ENCODE measurements at regions not wholly inside any gene's neighbourhood (a gene's known extent, or its start where the extent isn't known, plus 50 kb on each side); places are given as distances from the start of the nearest gene placed in this dataset.

DNA sequence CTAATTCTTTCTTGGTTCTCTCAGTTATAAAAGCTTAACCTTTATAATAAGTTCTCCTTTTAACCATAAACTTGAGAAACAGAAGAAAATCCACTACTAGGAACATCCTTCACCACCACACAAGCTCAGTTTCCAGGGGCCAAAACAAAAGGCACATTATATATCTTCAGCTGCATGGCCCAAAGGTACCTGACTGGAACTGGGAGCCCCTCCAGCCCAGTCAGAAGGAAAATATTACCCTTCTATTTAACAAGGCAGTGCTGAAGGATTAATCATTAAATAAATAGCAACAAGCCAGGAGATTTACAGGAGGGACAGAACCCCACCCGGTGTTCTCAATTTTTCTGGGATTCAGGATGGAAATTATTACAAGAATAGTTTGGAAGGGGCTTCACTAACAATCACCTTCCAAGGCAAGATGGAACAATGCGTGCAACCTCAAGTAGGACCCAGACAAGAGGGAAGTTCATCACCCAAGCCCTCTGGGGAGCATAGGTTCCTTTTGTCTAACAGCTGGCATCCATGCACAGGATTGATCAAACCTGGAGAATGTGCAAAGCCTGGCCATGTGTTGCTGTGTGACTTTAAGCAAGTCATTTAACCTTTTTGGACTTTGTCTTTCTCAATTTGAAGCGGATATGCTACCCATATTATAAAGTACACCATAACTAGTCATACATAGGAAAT is 159.6 kb upstream of the SETBP1 start:
- Histone ChIP-seq H3K4me3 (no peak overlapping the region), H3K9me3 (no peaks in the 10 kb centered on the region), H3K4me1 (no peaks in the 10 kb centered on the region), H3K27ac (no peak overlapping the region), H3K27me3 (no peaks in the 10 kb centered on the region), H3K36me3 (ENCODE audit: low read depth, missing control alignments) (no peaks in the 10 kb centered on the region)
- WGBS, 2 donors, result 76 to 91% methylated on average over 3 of the region's 3 CpGs
- intact Hi-C loops (cut with DNase I; ENCODE audit: low total_unique reads), result no loop called here
- DNase-seq, result no peak
- TF ChIP-seq POLR2A (IDR thresholded peaks at IDR 0.05), result no peak
- TF ChIP-seq, protein P1, sequence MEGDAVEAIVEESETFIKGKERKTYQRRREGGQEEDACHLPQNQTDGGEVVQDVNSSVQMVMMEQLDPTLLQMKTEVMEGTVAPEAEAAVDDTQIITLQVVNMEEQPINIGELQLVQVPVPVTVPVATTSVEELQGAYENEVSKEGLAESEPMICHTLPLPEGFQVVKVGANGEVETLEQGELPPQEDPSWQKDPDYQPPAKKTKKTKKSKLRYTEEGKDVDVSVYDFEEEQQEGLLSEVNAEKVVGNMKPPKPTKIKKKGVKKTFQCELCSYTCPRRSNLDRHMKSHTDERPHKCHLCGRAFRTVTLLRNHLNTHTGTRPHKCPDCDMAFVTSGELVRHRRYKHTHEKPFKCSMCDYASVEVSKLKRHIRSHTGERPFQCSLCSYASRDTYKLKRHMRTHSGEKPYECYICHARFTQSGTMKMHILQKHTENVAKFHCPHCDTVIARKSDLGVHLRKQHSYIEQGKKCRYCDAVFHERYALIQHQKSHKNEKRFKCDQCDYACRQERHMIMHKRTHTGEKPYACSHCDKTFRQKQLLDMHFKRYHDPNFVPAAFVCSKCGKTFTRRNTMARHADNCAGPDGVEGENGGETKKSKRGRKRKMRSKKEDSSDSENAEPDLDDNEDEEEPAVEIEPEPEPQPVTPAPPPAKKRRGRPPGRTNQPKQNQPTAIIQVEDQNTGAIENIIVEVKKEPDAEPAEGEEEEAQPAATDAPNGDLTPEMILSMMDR (IDR thresholded peaks at IDR 0.05), result no peak

DNA sequence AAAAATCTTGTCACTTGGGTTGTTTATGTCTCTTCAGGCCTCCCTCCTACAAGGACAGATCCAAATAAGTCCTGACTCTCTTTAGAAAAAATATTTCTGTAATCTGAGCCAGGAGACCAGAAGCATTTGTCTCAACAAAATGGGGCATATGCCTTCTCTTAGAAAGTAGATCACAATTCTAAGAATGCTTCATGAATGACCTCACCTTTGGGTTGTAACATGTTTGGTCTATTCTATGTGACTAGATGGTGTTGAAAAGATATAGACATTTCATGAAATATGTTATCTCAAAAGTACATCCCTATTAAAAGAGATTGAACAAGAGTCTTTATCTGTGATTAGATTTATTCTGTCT is 159.0 kb upstream of the SETBP1 start:
- no peak for DNase-seq
- Histone ChIP-seq H3K36me3 (ENCODE audit: low read depth, missing control alignments) (no peaks in the 10 kb centered on the region), H3K4me1 (no peaks in the 10 kb centered on the region), H3K9me3 (no peaks in the 10 kb centered on the region), H3K27ac (no peak overlapping the region), H3K4me3 (no peak overlapping the region), H3K27me3 (no peaks in the 10 kb centered on the region)
- TF ChIP-seq, protein P1 (IDR thresholded peaks at IDR 0.05), result no peak
- no peak for TF ChIP-seq POLR2A (IDR thresholded peaks at IDR 0.05)
- intact Hi-C loops (cut with DNase I; ENCODE audit: low total_unique reads), result no loop called here

GRCh38 chr18:44526705-44527415 is 153.8 kb upstream of the SETBP1 start:
- DNase-seq, result no peak
- Histone ChIP-seq H3K4me1 (no peaks in the 10 kb centered on the region), H3K4me3 (no peak overlapping the region), H3K27me3 (no peaks in the 10 kb centered on the region), H3K36me3 (ENCODE audit: low read depth, missing control alignments) (no peaks in the 10 kb centered on the region), H3K9me3 (no peaks in the 10 kb centered on the region), H3K27ac (no peak overlapping the region)
- intact Hi-C loops (cut with DNase I; ENCODE audit: low total_unique reads), result no loop called here
- TF ChIP-seq POLR2A (IDR thresholded peaks at IDR 0.05), result no peak

DNA sequence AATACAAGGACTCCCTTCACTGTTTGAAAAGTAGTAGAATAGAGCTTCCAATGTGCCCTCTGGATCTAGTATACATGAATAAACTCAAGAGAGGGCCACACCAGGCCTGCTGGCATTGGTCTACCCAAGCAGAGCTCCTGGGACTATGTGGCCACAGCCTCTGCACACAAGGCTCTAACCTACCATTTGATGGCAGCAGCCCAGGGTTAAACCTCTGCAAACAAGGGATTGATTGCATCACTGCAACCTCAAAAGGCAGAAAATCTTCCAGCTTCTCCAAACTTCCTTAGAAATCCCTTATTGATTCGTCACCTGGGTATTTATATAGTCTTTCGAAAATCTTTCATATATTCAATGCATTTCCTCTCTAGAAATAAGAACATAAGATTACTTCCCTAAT is 147.6 kb upstream of the SETBP1 start:
- 88 to 95% methylated on average over 2 of the region's 2 CpGs for WGBS, 2 donors
- Histone ChIP-seq H3K27me3 (no peaks in the 10 kb centered on the region), H3K27ac (no peak overlapping the region), H3K4me1 (no peaks in the 10 kb centered on the region), H3K9me3 (no peaks in the 10 kb centered on the region), H3K4me3 (no peak overlapping the region), H3K36me3 (ENCODE audit: low read depth, missing control alignments) (no peaks in the 10 kb centered on the region)
- TF ChIP-seq POLR2A (IDR thresholded peaks at IDR 0.05), result no peak
- TF ChIP-seq, protein P1 (IDR thresholded peaks at IDR 0.05), result no peak
- intact Hi-C loops (cut with DNase I; ENCODE audit: low total_unique reads), result no loop called here
- no peak for DNase-seq

GRCh38 chr18:44536046-44536445 is 144.6 kb upstream of the SETBP1 start:
- no peak overlapping the region for H3K27ac ChIP-seq
- no peak for TF ChIP-seq POLR2A (IDR thresholded peaks at IDR 0.05)
- TF ChIP-seq, protein P1 (IDR thresholded peaks at IDR 0.05), result no peak
- H3K4me1 ChIP-seq, result no peaks in the 10 kb centered on the region
- H3K36me3 ChIP-seq (ENCODE audit: low read depth, missing control alignments), result no peaks in the 10 kb centered on the region
- WGBS, 2 donors, result 41 to 55% methylated on average over 1 of the region's 1 CpG
- DNase-seq, result no peak
- no peak overlapping the region for H3K4me3 ChIP-seq
- intact Hi-C loops (cut with DNase I; ENCODE audit: low total_unique reads), result no loop called here
- no peaks in the 10 kb centered on the region for H3K9me3 ChIP-seq
- H3K27me3 ChIP-seq, result no peaks in the 10 kb centered on the region
